HL-60 (cell line): ENCODE measurements at regions not wholly inside any gene's neighbourhood (a gene's known extent, or its start where the extent isn't known, plus 50 kb on each side); places are given as distances from the start of the nearest gene placed in this dataset.
A peak's percentile ranks its signal among the peaks of the same experiment; 100 is the strongest.

Source experiments
- GABPA ChIP-seq: IDR thresholded peaks from 2 replicates; pipeline ENCODE4 v1.6.1; 2012; ENCODE audit warnings: low read depth
- POLR2AphosphoS5 ChIP-seq: IDR thresholded peaks from 2 replicates; pipeline ENCODE4 v1.6.1; 2012; ENCODE audit warnings: low read depth
- REST ChIP-seq: IDR thresholded peaks from 2 replicates; pipeline ENCODE4 v1.6.1; 2012; ENCODE audit warnings: low read depth; ENCODE audit not compliant: insufficient replicate concordance
- SPI1 ChIP-seq: IDR thresholded peaks from 2 replicates; pipeline ENCODE4 v1.6.1; 2012; ENCODE audit warnings: low read depth, mild to moderate bottlenecking, borderline replicate concordance
- TF ChIP-seq, protein P1 (sequence below): IDR thresholded peaks from one replicate; pipeline ENCODE4 v1.5.1; 2011; ENCODE audit warnings: low read length, control low read depth, inconsistent platforms; ENCODE audit not compliant: insufficient read depth

DNA sequence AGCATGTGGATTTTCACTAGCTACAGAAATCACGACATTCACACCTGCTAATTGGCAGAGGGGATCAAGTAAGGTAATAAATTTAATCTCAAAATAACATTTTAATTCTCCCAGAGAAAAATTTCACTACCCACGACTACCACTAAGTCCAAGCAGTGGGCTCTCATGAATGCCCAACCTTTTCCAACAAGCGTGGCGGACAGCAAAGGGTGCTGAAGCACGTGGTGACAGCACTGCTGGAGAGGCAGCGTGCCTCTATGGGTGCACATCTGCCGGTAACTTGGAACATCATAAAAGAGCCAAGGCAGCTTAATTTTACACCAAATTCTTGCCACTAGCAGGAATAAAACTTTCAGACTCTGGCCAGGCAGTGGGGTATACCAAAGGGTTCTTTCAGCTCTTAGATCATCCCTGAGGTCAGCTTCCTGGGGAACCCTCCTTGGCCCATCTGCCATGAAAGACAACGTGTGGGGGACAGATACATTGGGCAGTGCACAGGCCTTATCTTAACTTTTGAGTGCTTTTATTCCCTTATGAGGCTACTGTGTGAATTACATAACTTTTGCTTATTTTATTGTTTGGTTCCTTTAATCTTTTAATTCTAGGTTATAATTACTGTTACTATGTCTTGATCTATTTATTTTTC is 206.7 kb upstream of the KCTD7 start:
- TF ChIP-seq POLR2AphosphoS5, result no peak
- TF ChIP-seq, protein P1, sequence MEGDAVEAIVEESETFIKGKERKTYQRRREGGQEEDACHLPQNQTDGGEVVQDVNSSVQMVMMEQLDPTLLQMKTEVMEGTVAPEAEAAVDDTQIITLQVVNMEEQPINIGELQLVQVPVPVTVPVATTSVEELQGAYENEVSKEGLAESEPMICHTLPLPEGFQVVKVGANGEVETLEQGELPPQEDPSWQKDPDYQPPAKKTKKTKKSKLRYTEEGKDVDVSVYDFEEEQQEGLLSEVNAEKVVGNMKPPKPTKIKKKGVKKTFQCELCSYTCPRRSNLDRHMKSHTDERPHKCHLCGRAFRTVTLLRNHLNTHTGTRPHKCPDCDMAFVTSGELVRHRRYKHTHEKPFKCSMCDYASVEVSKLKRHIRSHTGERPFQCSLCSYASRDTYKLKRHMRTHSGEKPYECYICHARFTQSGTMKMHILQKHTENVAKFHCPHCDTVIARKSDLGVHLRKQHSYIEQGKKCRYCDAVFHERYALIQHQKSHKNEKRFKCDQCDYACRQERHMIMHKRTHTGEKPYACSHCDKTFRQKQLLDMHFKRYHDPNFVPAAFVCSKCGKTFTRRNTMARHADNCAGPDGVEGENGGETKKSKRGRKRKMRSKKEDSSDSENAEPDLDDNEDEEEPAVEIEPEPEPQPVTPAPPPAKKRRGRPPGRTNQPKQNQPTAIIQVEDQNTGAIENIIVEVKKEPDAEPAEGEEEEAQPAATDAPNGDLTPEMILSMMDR, result no peak
- TF ChIP-seq GABPA, result no peak
- TF ChIP-seq SPI1, result no peak
- peak; percentile 74 for TF ChIP-seq REST
